ENCODE measurements at regions not wholly inside any gene's neighbourhood (a gene's known extent, or its start where the extent isn't known, plus 50 kb on each side); places are given as distances from the start of the nearest gene placed in this dataset.
A peak's percentile ranks its signal among the peaks of the same experiment; 100 is the strongest.
"Not testable (repeated sequence)": the region's sequence is repeated elsewhere in the genome, so short reads cannot be mapped to it uniquely, and the experiment has no call there.

- DNase-seq: no peak
Measured at GRCh38 chr6:90887764-90888163, 300.9 kb upstream of the MAP3K7 start.

DNA sequence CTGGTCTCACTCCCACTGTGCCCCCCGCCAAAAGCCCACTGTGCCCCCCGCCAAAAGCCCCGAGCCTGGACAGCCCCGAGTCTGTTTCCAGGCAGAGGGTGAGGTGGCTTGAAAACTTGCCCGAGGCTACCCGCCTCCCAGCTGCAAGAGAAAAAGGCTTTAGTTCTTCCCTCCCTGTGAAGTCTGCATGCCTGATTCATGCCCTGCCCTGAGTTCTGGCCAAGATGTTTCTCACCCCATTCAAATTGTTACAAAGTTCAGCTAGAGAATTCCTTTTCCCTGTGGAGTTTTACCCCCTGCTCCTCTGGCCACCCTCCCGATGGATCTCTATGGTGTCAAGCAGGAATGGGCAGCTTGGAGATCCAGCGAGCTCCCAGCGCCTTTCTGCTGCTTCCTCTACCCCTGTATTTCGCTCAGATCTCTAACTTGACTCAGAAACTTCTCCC, 298.8 kb upstream of the MAP3K7 start:
- no peak for DNase-seq

GRCh38 chr6:90885137-90885536, 298.3 kb upstream of the MAP3K7 start:
- DNase-seq: not testable (repeated sequence)

DNA sequence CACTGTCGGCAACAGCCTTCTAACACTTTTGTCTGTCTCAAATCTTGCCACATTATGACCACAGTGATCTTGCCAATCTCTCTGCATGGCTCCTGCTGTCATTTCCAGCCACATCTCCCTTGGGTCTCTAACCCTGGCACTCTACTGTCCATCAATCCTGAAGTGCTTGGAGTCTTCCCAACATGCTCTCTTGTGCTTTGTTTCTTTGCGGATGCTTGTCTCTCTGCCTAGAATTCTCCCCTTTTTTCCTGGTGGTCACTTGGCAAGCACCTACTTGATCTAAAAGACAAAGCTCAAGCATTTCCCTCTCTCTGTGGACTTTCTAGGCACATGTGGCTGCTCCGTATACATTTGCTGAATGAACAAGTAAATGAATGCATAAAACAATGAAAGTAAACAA, 290.7 kb upstream of the MAP3K7 start:
- no peak for DNase-seq

- no peak for DNase-seq
Measured at GRCh38 chr6:90874931-90875330, 288.1 kb upstream of the MAP3K7 start.

DNA sequence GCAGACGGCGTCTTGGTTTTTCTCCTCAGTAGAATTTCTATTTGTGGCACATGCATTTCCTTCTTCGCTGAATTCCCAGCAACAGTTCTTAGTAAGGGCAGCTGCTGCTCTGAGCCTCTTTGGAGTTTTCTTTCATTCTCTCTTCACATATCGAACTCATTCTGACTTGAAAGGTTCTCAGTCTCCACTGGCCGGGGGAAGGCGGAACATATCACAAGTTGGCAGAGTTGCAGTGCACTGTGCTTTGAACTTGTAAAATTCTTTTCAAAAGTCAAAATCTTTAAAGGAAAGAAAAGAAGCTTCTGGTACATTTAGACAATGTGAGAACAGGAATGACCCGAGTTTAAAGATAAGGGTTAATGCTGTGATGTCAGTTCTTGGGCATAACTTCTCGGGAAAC, 286.1 kb upstream of the MAP3K7 start:
- no peak for DNase-seq

- DNase-seq: no peak
Measured at GRCh38 chr6:90870561-90870960, 283.7 kb upstream of the MAP3K7 start.

- no peak for DNase-seq
Measured at GRCh38 chr6:90868656-90869055, 281.8 kb upstream of the MAP3K7 start.

GRCh38 chr6:90868256-90868655, 281.4 kb upstream of the MAP3K7 start:
- DNase-seq: no peak

- DNase-seq: no peak
Measured at GRCh38 chr6:90865513-90865912, 278.6 kb upstream of the MAP3K7 start.

DNA sequence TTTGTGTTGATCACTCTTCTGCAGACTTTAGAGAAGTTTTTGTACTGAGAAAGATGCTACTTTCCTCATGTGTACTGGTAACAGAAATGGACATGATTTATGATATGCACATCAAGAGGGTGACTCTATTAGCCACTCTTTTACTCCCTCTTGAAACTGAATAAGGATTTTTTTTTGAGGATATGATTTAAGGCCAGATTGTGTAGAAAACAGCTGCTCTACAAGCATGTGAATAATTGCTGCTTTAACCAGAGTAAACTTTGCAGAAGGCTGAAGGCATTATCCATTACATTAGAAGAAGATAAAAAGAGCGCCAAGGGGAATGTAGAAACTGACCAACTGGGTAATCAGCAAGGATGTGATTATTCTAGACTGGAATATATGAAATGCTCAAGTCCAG, 276.2 kb upstream of the MAP3K7 start:
- no peak for DNase-seq

GRCh38 chr6:90860822-90861601, 274.1 kb upstream of the MAP3K7 start:
- no peak for DNase-seq

DNA sequence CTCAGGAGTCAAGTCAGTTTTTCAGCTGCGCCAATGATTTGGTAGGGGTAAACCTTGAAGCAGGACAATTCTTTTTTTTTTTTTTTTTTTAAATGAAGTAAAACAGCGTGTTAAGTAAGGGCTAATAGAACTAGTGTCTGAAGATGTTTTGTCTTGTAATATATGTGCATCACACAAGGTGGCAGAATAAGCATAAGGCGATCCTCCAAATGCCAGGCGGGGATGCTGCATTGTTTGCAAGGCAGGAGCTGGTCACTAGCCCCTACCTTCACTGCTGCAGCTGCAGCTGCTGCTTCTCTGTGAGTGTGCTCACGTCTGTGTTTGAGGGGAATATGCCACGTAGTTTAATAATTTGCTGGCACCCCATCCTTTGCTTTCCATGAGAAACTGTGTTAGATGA, 272.7 kb upstream of the MAP3K7 start:
- DNase-seq: no peak

GRCh38 chr6:90859056-90859455, 272.2 kb upstream of the MAP3K7 start:
- no peak for DNase-seq

GRCh38 chr6:90849686-90850085, 262.8 kb upstream of the MAP3K7 start:
- DNase-seq: no peak

DNA sequence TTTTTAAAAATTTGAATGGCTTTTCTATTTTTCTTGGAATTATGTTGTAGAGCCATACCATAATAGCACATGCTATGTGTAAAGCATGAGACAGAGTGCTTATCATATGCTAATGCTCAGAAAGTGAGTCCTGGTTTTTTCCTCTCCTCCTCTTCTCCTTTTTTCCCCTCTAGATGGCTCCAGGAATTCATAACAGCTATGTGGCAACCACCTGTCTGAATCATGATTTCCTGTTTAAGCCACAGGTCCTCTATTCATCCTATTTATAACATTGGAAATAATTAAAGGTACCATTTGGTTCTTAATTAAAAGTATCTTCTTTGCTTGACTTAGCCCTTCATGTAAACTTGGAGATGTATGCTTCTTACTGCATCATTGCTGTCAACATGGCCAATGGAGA, 260.0 kb upstream of the MAP3K7 start:
- no peak for DNase-seq

- peak; percentile 35 for DNase-seq
Measured at GRCh38 chr6:90835596-90836212, 248.8 kb upstream of the MAP3K7 start.

- DNase-seq: no peak
Measured at GRCh38 chr6:90829311-90829710, 242.4 kb upstream of the MAP3K7 start.

DNA sequence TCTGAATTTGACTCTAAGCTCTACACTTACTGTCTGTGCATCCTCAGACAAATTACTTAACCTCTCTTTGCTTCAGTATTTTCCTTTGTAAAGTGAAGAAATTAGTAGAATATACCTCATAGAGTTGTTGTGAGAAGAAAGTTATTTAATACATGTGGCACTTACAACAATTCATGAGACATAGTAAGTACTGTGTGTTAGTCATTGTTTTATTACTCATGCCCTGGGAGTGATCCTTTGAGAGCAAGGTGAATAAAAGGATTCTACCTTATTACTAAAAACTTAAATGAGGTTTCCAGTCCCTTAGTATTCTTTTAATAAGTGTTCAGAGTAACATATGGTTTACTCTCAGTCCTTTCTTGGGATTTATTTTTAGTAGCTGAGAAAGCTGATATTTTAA, 233.6 kb upstream of the MAP3K7 start:
- no peak for DNase-seq

DNA sequence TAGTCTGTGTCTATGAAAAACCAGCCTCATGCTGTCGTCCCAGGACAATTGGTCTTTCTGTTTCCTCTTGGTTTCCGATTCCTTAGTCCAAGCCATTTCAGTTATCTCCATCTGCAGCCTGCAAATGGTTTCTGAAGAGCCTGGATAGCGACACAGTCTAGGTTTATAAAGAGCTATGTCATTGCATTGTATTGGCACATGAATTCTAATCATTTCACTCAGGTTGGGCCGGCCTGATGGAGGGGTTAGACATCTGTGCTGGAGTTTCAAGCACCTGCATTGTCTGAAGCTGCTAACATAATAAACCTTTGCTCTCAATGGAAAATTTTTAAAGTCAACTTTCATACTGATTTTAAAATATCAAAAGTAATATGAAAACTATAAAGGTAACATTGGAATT, 232.6 kb upstream of the MAP3K7 start:
- no peak for DNase-seq

DNA sequence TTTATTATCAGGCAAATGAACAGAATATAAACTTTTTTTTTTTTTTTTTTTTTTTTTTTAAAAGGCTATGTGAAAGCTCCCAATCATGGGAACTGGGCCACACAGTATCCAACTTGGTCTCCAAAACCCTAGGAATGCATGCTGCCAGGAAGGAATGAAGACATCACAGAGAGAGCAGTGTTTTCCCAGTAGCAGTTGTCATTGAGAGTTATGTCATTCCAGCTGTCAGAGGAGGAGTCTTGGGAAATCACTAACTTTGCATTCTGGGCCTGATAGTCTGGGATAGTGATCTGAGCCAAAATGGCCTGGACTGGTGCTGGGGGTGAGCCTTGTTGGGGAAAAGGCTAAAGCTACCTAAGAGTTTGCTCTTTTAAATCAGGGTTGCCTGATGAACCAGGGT, 231.3 kb upstream of the MAP3K7 start:
- no peak for DNase-seq

GRCh38 chr6:90816764-90817163, 229.9 kb upstream of the MAP3K7 start:
- no peak for DNase-seq

DNA sequence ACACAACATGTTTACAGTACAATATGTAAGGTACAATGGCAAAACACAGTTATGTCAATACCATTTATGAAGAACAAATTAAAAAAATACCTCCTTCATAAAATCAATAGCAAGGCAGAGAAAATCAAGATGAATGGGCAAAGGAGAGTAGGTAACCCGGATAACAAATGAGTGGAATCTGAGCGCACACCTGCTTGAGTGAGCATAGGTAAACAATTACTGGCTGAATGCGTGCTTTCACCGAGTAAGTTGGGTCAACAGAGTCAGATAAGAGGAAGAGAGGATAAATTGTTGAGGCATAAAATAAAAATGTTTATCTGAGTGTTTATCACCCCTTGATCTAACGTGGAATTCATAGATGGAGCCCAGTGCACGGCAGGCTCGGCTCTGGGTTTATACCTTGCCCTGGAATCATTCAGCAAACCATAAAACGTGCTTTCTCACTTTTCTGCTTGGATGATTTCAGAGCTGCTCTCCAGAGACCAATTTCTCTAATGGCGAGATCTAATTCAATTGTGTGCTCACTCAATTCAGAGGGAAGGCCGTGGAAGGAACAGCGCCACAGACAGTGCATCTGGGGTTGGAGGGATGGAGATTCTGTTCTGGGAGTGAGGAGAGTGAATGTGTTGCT, 224.8 kb upstream of the MAP3K7 start:
- peak; percentile 97 for DNase-seq

- no peak for DNase-seq
Measured at GRCh38 chr6:90809035-90809434, 222.2 kb upstream of the MAP3K7 start.
